ENCODE measurements at regions not wholly inside any gene's neighbourhood (a gene's known extent, or its start where the extent isn't known, plus 50 kb on each side); places are given as distances from the start of the nearest gene placed in this dataset.

DNA sequence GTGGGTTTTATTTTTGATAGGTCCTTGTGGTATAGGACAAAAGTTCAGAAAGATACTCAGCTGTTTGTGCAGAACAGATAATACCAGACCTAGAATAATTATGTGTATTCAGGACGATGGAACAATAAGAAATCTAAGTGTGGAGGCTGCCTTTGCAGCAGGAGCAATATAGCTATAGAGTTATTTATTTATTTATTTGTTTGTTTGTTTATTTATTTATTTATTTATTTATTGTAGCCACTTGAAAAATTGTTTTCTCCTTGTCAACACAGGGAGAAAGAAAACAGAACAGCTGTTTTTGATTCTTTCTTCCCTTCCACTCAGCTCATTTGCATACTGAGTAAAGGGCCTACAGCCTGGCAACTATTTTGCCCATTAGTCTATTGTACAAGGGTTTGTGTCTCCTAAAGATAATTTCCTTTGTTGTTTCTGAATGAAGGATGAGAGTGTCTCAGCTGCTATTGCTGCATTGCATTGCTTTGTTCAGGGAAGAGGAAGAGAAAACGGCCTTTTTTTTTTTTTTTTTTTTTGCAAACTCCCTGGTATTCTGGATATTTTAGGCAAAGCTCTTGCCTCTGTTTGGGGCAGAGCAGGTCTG lies 56.0 kb upstream of the ESX1 start:
- TF ChIP-seq RFX5 (IDR thresholded peaks at IDR 0.05; ENCODE audit: low read depth, low read length) (no peak), POLR2A (IDR thresholded peaks at IDR 0.05; ENCODE audit: low read depth, low read length) (no peak), RAD21 (IDR thresholded peaks at IDR 0.05; ENCODE audit: low read length) (no peak), FOS (IDR thresholded peaks at IDR 0.05; ENCODE audit: low read depth, low read length) (no peak)
- TF ChIP-seq, protein P1, sequence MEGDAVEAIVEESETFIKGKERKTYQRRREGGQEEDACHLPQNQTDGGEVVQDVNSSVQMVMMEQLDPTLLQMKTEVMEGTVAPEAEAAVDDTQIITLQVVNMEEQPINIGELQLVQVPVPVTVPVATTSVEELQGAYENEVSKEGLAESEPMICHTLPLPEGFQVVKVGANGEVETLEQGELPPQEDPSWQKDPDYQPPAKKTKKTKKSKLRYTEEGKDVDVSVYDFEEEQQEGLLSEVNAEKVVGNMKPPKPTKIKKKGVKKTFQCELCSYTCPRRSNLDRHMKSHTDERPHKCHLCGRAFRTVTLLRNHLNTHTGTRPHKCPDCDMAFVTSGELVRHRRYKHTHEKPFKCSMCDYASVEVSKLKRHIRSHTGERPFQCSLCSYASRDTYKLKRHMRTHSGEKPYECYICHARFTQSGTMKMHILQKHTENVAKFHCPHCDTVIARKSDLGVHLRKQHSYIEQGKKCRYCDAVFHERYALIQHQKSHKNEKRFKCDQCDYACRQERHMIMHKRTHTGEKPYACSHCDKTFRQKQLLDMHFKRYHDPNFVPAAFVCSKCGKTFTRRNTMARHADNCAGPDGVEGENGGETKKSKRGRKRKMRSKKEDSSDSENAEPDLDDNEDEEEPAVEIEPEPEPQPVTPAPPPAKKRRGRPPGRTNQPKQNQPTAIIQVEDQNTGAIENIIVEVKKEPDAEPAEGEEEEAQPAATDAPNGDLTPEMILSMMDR (conservative IDR thresholded peaks at IDR 0.05; ENCODE audit: low read depth, low read length): no peak

Data from IMR-90 (cell line).